Mesenteric fat pad (tissue), 1 donor: ENCODE measurements at regions not wholly inside any gene's neighbourhood (a gene's known extent, or its start where the extent isn't known, plus 50 kb on each side); places are given as distances from the start of the nearest gene placed in this dataset.
"Not testable (repeated sequence)": the region's sequence is repeated elsewhere in the genome, so short reads cannot be mapped to it uniquely, and the experiment has no call there.

Source experiments
- DNase-seq: peaks from one replicate; pipeline ENCODE4 v3.0.0-alpha.2; 2020; ENCODE audit warnings: low spot score
- donor health status: DM: yes; HTN: yes; CAD: no.

- DNase-seq = no peak
Measured at GRCh38 chr5:117013280-117013877, 438.8 kb upstream of the SEMA6A start.

- DNase-seq = no peak
Measured at GRCh38 chr5:117010574-117010973, 436.0 kb upstream of the SEMA6A start.

GRCh38 chr5:116998024-116998423 is 423.4 kb upstream of the SEMA6A start:
- no peak for DNase-seq

GRCh38 chr5:116992681-116993080 is 418.1 kb upstream of the SEMA6A start:
- DNase-seq = no peak

- no peak for DNase-seq
Measured at GRCh38 chr5:116989995-116990394, 415.4 kb upstream of the SEMA6A start.

- no peak for DNase-seq
Measured at GRCh38 chr5:116982035-116982434, 407.4 kb upstream of the SEMA6A start.

GRCh38 chr5:116980581-116980980 is 406.0 kb upstream of the SEMA6A start:
- DNase-seq = no peak

GRCh38 chr5:116976767-116977166 is 402.1 kb upstream of the SEMA6A start:
- DNase-seq = no peak

GRCh38 chr5:116971131-116971530 is 396.5 kb upstream of the SEMA6A start:
- no peak for DNase-seq

- DNase-seq = no peak
Measured at GRCh38 chr5:116970318-116970717, 395.7 kb upstream of the SEMA6A start.

GRCh38 chr5:116964438-116964837 is 389.8 kb upstream of the SEMA6A start:
- no peak for DNase-seq

GRCh38 chr5:116961021-116961420 is 386.4 kb upstream of the SEMA6A start:
- no peak for DNase-seq

- DNase-seq = no peak
Measured at GRCh38 chr5:116959843-116960242, 385.2 kb upstream of the SEMA6A start.

GRCh38 chr5:116953251-116953930 is 378.8 kb upstream of the SEMA6A start:
- DNase-seq = no peak

GRCh38 chr5:116951219-116951618 is 376.6 kb upstream of the SEMA6A start:
- no peak for DNase-seq

- DNase-seq = no peak
Measured at GRCh38 chr5:116947691-116948528, 373.3 kb upstream of the SEMA6A start.

- not testable (repeated sequence) for DNase-seq
Measured at GRCh38 chr5:116945613-116946382, 371.2 kb upstream of the SEMA6A start.

- DNase-seq = no peak
Measured at GRCh38 chr5:116944183-116944582, 369.6 kb upstream of the SEMA6A start.

- no peak for DNase-seq
Measured at GRCh38 chr5:116942622-116943021, 368.0 kb upstream of the SEMA6A start.

- DNase-seq = no peak
Measured at GRCh38 chr5:116939641-116940040, 365.0 kb upstream of the SEMA6A start.

GRCh38 chr5:116938488-116938887 is 363.9 kb upstream of the SEMA6A start:
- DNase-seq = no peak
